ENCODE measurements at regions not wholly inside any gene's neighbourhood (a gene's known extent, or its start where the extent isn't known, plus 50 kb on each side); places are given as distances from the start of the nearest gene placed in this dataset.

DNA sequence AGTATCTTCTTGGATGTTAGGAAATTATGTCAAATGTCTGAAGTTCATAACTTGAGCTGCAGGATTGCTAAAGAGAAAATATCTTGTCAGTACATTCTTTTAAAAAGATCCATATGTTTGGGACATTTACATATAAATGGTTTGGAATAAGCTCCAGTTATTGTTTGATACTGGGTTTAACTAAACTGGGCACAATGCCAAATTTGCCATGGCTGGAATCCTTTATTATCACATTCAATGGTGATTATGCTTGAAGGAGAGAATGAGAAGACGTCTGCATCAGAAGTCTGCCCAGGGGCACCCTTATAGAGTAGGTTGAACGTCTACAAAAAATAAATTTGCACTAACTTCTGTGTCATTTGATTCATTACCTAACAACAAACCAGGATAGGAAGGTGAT lies 652.5 kb downstream of the AMY1C start (continued):
- TF ChIP-seq, protein P1, sequence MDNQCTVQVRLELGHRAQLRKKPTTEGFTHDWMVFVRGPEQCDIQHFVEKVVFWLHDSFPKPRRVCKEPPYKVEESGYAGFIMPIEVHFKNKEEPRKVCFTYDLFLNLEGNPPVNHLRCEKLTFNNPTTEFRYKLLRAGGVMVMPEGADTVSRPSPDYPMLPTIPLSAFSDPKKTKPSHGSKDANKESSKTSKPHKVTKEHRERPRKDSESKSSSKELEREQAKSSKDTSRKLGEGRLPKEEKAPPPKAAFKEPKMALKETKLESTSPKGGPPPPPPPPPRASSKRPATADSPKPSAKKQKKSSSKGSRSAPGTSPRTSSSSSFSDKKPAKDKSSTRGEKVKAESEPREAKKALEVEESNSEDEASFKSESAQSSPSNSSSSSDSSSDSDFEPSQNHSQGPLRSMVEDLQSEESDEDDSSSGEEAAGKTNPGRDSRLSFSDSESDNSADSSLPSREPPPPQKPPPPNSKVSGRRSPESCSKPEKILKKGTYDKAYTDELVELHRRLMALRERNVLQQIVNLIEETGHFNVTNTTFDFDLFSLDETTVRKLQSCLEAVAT (IDR thresholded peaks at IDR 0.05), result no peak

DNA sequence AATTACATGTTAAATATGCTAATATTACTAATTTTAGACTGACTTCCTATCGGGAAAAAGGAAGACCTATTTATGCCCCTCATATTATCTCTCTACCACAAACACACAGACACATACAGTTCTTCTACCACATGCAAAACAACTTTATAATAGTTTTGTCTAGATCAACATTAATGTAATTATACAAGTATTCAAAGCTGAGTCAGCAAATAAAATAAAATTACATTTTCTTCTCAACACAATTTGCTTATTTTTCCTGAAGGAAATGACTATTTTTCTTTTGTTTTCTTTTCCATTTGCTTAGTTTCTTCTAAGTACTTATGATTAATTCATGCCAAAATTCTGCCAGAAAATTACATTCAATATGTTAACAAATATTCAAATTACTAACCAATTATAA lies 654.2 kb downstream of the AMY1C start:
- intact Hi-C loops (cut with micrococcal nuclease; ENCODE audit: unreplicated experiment), result no loop called here
- ATAC-seq, result no peak
- CTCF ChIA-PET, result interaction anchor here (0.6 kb wide), 1 partner anchor 622 kb away, joined by 3 read pairs; no protein-coding TSS in a partner anchor

More for the DNA sequence above, 654.2 kb downstream of the AMY1C start:
- 40% methylated on average over 1 of the region's 1 CpG for WGBS (ENCODE audit: insufficient coverage, insufficient replicate concordance, low lambda C conversion rate, missing lambda C conversion rate)
- Histone ChIP-seq H3K9ac (ENCODE audit: control insufficient read depth, insufficient read depth, low read length) (no peak overlapping the region), H2AFZ (ENCODE audit: control insufficient read depth, low read depth, low read length) (no peak overlapping the region), H3K4me3 (no peak overlapping the region), H3K9me3 (replicated peaks; ENCODE audit: control insufficient read depth, insufficient read depth, low read length) (no peaks in the 10 kb centered on the region), H3K4me1 (ENCODE audit: control insufficient read depth, insufficient read depth, low read length) (no peaks in the 10 kb centered on the region), H4K20me1 (ENCODE audit: control insufficient read depth, insufficient read depth) (no peaks in the 10 kb centered on the region), H3K27me3 (replicated peaks in 1 of 2; ENCODE audit: control insufficient read depth in 2 of 2, insufficient read depth in 2 of 2, low read length in 1 of 2) (no peaks in the 10 kb centered on the region), H3K27ac (ENCODE audit: control insufficient read depth, insufficient read depth) (no peak overlapping the region), H3K4me2 (ENCODE audit: control insufficient read depth, insufficient read depth) (no peak overlapping the region), H3K79me2 (ENCODE audit: control insufficient read depth, insufficient read depth, low read length) (no peaks in the 10 kb centered on the region), H3K36me3 (ENCODE audit: control insufficient read depth in 2 of 2, insufficient read depth in 2 of 2, low read length in 1 of 2) (no peaks in the 10 kb centered on the region)
- in situ Hi-C loops (cut with MboI), result no loop called here
- BruUV-seq (replicated peaks), result no TSS peak
- TF ChIP-seq ZNF384 (IDR thresholded peaks at IDR 0.05; ENCODE audit: borderline replicate concordance, low read depth, low read length) (no peak), MEF2B (IDR thresholded peaks at IDR 0.05; ENCODE audit: partially characterized antibody, poor library complexity, severe bottlenecking) (no peak), ZNF217 (IDR thresholded peaks at IDR 0.05) (no peak), BCL11A (IDR thresholded peaks at IDR 0.05; ENCODE audit: low read depth, low read length) (no peak), BRCA1 (IDR thresholded peaks at IDR 0.05; ENCODE audit: low read depth, low read length) (no peak), BHLHE40 (IDR thresholded peaks at IDR 0.05; ENCODE audit: borderline replicate concordance in 1 of 2, low read depth in 2 of 2, low read length in 1 of 2) (no peak), LARP7 (IDR thresholded peaks at IDR 0.05) (no peak), FOXM1 (IDR thresholded peaks at IDR 0.05; ENCODE audit: low read depth, low read length) (no peak), NR2F1 (conservative IDR thresholded peaks at IDR 0.05) (no peak)
- TF ChIP-seq, protein P2, sequence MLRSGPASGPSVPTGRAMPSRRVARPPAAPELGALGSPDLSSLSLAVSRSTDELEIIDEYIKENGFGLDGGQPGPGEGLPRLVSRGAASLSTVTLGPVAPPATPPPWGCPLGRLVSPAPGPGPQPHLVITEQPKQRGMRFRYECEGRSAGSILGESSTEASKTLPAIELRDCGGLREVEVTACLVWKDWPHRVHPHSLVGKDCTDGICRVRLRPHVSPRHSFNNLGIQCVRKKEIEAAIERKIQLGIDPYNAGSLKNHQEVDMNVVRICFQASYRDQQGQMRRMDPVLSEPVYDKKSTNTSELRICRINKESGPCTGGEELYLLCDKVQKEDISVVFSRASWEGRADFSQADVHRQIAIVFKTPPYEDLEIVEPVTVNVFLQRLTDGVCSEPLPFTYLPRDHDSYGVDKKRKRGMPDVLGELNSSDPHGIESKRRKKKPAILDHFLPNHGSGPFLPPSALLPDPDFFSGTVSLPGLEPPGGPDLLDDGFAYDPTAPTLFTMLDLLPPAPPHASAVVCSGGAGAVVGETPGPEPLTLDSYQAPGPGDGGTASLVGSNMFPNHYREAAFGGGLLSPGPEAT (IDR thresholded peaks at IDR 0.05; ENCODE audit: low read depth), result no peak
- TF ChIP-seq, protein P3, sequence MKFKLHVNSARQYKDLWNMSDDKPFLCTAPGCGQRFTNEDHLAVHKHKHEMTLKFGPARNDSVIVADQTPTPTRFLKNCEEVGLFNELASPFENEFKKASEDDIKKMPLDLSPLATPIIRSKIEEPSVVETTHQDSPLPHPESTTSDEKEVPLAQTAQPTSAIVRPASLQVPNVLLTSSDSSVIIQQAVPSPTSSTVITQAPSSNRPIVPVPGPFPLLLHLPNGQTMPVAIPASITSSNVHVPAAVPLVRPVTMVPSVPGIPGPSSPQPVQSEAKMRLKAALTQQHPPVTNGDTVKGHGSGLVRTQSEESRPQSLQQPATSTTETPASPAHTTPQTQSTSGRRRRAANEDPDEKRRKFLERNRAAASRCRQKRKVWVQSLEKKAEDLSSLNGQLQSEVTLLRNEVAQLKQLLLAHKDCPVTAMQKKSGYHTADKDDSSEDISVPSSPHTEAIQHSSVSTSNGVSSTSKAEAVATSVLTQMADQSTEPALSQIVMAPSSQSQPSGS (IDR thresholded peaks at IDR 0.05; ENCODE audit: low read length), result no peak
- ChIA-PET RAD21 (ENCODE audit: unreplicated experiment) (no interaction called here), POLR2A (no interaction called here), SMC1A (ENCODE audit: uncharacterized antibody, unreplicated experiment) (interaction anchor here (2.1 kb wide), 1 partner anchor 10 kb away, joined by 6 read pairs; no protein-coding TSS in a partner anchor)
- no peak for DNase-seq (ENCODE audit: low read depth, low spot score)
- no peak for FAIRE-seq

Measured in GM12878 (cell line).